ENCODE measurements at regions not wholly inside any gene's neighbourhood (a gene's known extent, or its start where the extent isn't known, plus 50 kb on each side); places are given as distances from the start of the nearest gene placed in this dataset.

- TF ChIP-seq, protein P1, sequence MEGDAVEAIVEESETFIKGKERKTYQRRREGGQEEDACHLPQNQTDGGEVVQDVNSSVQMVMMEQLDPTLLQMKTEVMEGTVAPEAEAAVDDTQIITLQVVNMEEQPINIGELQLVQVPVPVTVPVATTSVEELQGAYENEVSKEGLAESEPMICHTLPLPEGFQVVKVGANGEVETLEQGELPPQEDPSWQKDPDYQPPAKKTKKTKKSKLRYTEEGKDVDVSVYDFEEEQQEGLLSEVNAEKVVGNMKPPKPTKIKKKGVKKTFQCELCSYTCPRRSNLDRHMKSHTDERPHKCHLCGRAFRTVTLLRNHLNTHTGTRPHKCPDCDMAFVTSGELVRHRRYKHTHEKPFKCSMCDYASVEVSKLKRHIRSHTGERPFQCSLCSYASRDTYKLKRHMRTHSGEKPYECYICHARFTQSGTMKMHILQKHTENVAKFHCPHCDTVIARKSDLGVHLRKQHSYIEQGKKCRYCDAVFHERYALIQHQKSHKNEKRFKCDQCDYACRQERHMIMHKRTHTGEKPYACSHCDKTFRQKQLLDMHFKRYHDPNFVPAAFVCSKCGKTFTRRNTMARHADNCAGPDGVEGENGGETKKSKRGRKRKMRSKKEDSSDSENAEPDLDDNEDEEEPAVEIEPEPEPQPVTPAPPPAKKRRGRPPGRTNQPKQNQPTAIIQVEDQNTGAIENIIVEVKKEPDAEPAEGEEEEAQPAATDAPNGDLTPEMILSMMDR (IDR thresholded peaks at IDR 0.05; ENCODE audit: poor library complexity, severe bottlenecking), result no peak
- no peak for TF ChIP-seq POLR2AphosphoS5 (IDR thresholded peaks at IDR 0.05)
- no peak for TF ChIP-seq MXI1 (conservative IDR thresholded peaks at IDR 0.05; ENCODE audit: poor library complexity, severe bottlenecking)
- TF ChIP-seq RAD21 (conservative IDR thresholded peaks at IDR 0.05), result no peak
- TF ChIP-seq EZH2 (IDR thresholded peaks at IDR 0.05; ENCODE audit: borderline replicate concordance, insufficient read depth, low read length, poor library complexity, severe bottlenecking), result no peak
- TF ChIP-seq REST (IDR thresholded peaks at IDR 0.05; ENCODE audit: borderline replicate concordance), result no peak
These were observed 230.0 kb upstream of the GOLIM4 start for GRCh38 chr3:168325684-168326083.
